Lung microvascular endothelial cell (primary cell): ENCODE measurements at regions not wholly inside any gene's neighbourhood (a gene's known extent, or its start where the extent isn't known, plus 50 kb on each side); places are given as distances from the start of the nearest gene placed in this dataset.
"Not testable (repeated sequence)": the region's sequence is repeated elsewhere in the genome, so short reads cannot be mapped to it uniquely, and the experiment has no call there.

Experiments
- DNase-seq, 2 donors: peaks; one replicate each; pipeline versions ENCODE4 v3.0.0 to v3.0.0-alpha.2; 2010; ENCODE audit warnings: low read depth in 2 of 2

GRCh38 chr2:40043641-40044040 lies 264.6 kb upstream of the THUMPD2 start:
- DNase-seq: no peak

- no peak for DNase-seq
These were observed 264.1 kb upstream of the THUMPD2 start for GRCh38 chr2:40043191-40043590.

DNA sequence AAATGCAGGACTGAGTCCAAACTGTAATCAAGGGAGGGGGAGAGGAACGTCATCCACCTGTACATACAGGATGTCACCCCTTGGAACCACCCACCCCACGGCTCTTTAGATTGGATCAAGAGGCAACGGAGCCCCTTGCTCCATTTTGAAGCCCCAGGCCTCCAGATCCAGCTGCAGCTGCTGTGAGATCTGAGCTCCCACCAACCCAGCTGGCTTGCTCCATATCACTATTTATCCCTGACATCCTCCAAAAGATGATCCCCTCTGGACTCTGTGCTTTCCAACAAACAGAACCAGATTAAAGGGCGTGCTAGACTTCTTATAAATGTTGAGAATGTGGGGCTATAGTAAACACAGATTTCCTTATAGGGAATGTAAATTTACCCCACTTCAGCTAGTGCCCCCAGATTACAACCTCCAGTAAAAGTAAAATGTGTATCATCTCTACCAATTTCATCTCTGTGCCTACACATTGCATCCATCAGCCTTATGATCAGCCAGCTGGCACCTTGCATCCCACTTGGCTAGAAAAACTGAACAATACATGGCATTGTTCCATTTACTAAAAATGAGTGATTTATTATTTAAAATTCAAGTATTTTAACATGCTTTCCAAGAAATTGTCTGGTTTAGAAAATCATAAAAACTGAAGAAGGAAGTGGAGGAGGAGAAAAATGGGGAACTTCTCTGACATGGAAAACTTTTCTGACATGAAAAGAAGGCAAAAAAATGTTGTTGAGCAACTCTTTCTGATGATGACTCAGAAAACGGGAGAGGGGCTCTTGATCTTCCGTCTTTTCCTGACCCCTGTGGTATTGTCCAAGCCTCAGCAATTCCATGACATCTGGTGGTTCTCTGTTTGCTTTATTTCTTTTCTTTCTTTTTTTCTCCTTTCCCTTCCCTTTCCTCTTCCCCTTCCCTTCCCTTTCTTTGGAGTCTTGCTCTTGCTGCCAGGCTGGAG lies 262.6 kb upstream of the THUMPD2 start:
- no peak for DNase-seq

- DNase-seq: no peak
These were observed 260.5 kb upstream of the THUMPD2 start for GRCh38 chr2:40039549-40039948.

DNA sequence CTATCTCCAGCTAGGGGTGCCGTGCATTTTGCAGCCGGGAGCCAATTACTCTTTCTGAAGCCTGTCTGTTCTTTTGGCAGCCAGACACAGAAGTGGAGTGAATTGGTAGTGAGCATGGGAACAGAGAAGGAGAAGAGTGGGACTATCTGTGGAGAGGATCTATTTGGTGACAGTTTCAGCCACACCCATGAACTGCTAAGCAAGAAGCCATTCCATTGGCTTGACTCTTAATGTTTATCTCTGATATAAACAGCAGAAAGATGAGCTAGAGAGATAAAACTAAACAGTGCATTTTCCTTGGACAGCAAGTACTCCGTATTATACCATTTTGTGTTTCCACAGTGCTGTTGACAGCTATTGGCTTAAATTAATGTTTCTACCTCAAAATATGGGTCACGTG lies 259.6 kb upstream of the THUMPD2 start:
- DNase-seq: no peak

- no peak for DNase-seq
These were observed 258.2 kb upstream of the THUMPD2 start for GRCh38 chr2:40037303-40037702.

- DNase-seq: no peak
These were observed 257.2 kb upstream of the THUMPD2 start for GRCh38 chr2:40036241-40036640.

- DNase-seq: no peak
These were observed 255.7 kb upstream of the THUMPD2 start for GRCh38 chr2:40034801-40035200.

DNA sequence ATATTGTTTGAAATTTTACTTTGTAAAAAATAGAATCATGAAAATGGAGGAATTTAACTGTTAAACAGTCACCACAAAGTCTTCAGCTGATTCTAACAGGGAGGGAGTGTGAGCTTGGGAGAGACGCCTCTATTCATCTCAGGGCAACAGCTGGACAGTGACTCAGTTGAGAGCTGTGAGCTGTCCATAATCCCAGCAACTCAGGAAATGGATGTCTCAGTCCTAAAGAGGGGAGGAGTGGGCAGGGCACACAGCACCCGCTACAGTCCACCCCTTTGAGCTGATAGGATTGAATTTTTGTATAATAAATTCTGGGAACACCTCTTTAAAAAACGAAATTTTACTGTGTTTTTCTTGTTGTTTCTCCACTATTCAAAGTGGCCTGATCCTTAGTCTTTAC lies 255.1 kb upstream of the THUMPD2 start:
- DNase-seq: peak in 1 of 2 donors; percentile 66

GRCh38 chr2:40033781-40034180 lies 254.7 kb upstream of the THUMPD2 start:
- peak in 1 of 2 donors; percentile 8 for DNase-seq

DNA sequence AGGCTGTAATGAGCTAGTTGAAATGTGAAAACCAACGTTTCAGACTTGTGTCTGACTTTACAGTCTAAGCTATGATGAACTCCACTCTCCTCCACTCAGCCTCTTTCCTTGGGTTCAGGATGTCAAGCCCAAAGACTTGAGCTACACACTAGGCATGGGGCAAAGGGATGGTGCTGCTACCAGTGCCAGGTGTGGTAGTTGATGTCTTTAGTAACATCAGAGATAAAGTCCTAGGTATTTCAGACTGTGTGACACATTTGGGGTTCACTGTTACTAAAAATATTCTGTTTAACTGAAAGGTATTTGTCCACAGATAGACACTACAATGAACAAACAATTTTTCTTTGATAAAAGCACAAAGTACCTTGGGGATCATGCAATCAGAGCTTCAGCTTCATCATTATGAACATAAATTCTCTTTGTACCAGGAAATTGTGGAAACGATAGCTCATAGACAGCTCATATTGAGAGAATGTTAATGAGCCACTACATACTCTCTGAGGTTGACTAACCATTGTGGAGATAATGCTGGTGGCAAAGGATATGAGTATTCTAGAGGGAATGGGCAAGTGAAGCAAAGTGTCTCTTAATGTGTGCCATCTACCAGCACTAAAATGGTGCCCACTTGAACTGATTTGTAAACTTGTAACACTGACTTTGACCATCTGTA lies 253.7 kb upstream of the THUMPD2 start:
- peak in 1 of 2 donors; percentile 40 for DNase-seq

GRCh38 chr2:40030456-40030975 lies 251.5 kb upstream of the THUMPD2 start:
- no peak for DNase-seq

- no peak for DNase-seq
These were observed 249.9 kb upstream of the THUMPD2 start for GRCh38 chr2:40028792-40029488.

GRCh38 chr2:40027968-40028367 lies 248.9 kb upstream of the THUMPD2 start:
- DNase-seq: no peak

- DNase-seq: not testable (repeated sequence)
These were observed 246.2 kb upstream of the THUMPD2 start for GRCh38 chr2:40025276-40025675.

DNA sequence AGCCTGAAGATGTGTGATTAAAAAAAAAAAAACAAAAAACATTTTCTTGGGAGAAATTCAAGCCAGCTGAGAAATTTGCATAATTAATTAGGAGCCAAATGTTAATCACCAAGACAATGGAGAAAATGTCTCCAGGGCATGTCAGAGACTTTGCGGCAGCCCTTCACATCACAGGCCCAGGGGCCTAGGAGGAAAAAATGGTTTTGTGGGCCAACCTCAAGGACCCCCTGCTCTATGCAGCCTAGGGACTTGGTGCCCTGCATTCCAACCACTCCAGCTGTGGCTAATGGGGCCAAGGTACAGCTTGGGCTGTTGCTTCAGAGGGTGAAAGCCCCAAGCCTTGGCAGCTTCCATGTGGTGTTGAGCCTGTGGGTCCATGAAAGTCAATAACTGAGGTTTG lies 241.9 kb upstream of the THUMPD2 start:
- DNase-seq: no peak

DNA sequence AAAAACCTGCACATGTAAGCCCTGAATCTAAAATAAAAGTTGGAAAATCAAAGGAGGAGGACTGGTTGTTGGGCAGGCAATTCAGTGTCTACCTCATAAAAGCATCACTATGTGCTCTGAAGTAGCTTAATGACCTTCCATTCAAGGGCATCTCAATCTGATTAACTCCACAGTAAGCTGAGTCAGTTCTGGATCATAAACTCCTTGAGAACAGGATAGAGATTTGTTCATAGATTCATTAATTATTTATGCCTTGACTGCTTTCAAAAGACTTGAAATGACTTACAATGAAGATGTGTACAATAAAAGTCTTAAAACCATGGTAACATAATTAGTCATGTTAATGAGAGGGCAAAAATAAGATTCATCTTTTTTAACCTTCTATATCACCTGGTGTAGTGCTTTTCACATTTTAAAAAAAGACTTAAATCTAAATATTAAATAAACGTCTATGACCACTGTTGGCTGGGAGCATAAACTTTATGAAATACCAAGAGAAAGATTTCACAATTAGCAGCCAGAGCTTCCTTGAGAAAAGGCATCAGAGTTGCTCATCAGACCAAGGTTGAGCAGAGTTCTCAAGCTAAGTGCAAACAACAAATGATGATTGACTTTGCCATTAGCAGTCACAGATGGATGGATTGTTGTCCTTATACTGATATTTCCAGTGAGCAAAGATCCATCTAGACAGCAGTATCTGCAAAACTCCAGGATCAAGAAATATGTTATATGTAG lies 237.3 kb upstream of the THUMPD2 start:
- no peak for DNase-seq

DNA sequence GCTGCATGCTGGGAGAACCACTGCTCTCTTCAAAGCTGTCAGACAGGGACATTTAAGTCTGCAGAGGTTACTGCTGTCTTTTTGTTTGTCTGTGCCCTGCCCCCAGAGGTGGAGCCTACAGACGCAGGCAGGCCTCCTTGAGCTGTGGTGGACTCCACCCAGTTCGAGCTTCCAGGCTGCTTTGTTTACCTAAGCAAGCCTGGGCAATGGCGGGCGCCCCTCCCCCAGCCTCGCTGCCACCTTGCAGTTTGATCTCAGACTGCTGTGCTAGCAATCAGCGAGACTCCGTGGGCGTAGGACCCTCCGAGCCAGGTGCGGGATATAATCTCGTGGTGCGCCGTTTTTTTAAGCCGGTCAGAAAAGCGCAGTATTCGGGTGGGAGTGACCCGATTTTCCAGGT lies 234.9 kb upstream of the THUMPD2 start:
- not testable (repeated sequence) for DNase-seq

DNA sequence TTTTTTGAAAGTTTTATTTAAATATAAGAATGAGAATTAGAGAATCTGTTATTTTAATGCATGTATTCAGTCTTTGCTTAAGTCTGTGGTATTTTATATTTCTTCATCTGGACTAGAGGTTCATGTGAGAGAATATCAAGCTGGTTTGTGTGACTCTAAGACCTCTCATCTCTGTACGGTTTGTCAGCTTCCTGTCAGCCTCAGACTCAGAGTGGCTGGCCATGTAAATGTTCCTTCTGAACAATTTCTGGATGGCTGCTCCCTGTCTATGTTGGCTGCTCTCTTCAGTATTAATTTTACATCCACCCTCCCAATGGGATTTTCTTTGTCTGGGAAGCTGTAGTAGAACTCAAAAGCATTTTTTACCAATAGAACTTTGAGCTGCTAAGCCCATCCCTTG lies 225.3 kb upstream of the THUMPD2 start:
- peak in 1 of 2 donors; percentile 42 for DNase-seq

- DNase-seq: no peak
These were observed 223.3 kb upstream of the THUMPD2 start for GRCh38 chr2:40002339-40002738.

DNA sequence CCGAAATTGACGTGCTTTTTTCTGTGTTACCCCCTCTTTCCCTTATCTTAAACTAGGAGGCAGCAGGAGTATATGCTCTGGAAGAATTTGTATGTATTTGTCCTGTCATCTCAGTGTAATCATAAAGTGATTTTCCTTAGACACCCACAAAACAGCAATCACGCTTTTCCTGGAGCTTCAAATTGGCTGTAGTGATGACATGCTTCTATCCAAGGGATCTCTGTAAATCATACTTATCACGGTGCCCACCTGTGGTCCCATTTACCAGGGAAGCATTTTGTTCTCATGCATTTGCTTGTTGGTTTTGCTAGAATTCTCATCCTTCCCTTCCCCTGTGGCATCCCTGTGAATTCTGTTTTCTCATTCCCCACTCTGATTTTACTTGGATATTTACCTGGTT lies 220.8 kb upstream of the THUMPD2 start:
- no peak for DNase-seq
